Tibial nerve (tissue), 4 donors: ENCODE measurements at regions not wholly inside any gene's neighbourhood (a gene's known extent, or its start where the extent isn't known, plus 50 kb on each side); places are given as distances from the start of the nearest gene placed in this dataset.

Experiments used
- CTCF ChIP-seq, 5 experiments: fragments of 200-600 bp in 3 of 5; fragments of 450-650 bp in 2 of 5; sonication (generic) in 3 of 5; IDR thresholded peaks; one replicate each; pipeline ENCODE4 v1.5.1; 2016 to 2019; ENCODE audit warnings: antibody characterized with exemption in 5 of 5, mild to moderate bottlenecking in 3 of 5, moderate library complexity in 2 of 5
- EP300 ChIP-seq, 2 donors: sonication (generic); formaldehyde crosslinking; IDR thresholded peaks; one replicate each; pipeline ENCODE4 v1.6.1; 2017; ENCODE audit warnings: antibody characterized with exemption in 2 of 2, mild to moderate bottlenecking in 1 of 2
- POLR2A ChIP-seq, 2 donors: fragments of 450-650 bp; IDR thresholded peaks; one replicate each; pipeline ENCODE4 v1.6.1; 2017; ENCODE audit warnings: antibody characterized with exemption in 2 of 2, mild to moderate bottlenecking in 2 of 2, moderate library complexity in 2 of 2

DNA sequence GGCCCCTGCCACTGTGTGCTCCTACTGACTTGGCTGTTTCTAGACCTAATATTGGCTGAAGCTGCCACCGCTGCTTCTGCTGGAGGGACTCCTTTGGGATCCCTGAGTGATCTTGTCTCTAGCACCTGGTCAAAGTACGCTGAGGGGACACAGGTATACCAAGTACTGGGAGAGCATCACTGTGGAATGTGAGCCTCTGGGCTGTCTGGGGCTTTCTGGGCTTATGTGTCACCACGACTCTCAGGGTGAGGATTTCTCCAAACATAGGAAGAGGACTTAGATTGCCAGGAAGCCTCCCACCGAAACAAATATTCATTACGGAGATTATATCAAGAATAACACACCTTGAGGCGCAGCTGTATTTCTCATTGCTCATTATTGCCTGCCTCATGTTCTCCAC is 435.8 kb downstream of the HS3ST3B1 start:
- TF ChIP-seq POLR2A (IDR thresholded peaks at IDR 0.05) (no peak), CTCF (IDR thresholded peaks at IDR 0.05) (no peak), EP300 (IDR thresholded peaks at IDR 0.05) (no peak)
